Left kidney (tissue), 1 donor: ENCODE measurements at regions not wholly inside any gene's neighbourhood (a gene's known extent, or its start where the extent isn't known, plus 50 kb on each side); places are given as distances from the start of the nearest gene placed in this dataset.

Experiments used
- DNase-seq: peaks from one replicate; pipeline ENCODE4 v3.0.0-alpha.2; 2013

DNA sequence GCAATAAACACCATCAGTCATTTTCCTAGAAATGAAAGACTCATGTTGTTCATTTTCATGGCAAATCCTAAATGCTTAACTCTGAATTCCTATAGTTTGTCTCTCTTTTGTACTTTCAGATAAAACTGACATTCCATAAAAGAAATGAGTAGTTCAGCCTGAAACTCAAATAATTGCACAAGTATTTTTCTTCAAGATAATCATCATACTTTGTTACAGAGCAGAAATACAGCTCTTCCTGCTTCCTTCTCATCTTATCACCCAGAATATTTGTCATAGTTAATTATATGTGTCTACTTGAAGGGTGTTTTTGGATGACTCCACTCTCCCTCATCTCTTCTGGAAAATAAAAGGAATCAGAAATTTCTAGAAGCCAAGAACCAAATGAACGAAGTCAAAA lies 141.1 kb downstream of the HNMT start:
- no peak for DNase-seq

DNA sequence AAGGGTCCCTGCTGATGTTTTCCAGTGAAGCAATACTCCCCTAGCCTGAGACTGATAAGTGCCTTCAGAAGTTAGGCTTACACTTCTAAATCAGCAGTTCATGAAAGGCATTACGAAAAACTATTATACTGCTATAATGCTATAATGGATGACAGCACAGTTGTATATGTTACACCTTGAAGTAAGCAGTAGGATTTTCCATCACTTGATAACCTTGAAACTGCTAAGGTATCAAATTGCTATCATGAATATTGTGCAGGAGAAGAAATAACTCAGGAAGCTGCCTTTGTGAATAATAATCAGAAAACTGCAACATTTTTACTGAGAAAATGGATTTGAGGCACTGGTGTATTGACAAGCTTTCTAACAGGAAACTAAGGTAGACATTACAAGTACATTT lies 142.3 kb downstream of the HNMT start:
- DNase-seq, result no peak

DNA sequence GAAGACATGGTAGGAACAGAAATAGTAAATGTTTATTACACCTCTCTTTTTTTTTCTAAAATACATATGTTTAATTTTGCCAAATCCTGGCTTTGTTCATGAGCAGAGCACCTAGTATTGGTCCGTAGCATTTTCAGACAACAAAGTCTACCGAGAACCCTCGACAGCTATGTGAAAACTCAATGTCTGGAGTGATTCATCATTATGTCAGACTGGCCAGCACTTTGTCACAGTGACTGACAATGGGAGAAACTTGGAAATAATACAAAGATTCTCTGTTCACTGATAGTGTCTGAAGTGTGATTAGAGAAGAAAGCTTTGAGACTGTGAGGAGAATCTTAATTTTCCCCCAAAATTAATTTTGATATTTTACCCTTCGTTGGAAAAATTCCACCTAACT lies 143.0 kb downstream of the HNMT start:
- DNase-seq, result no peak

DNA sequence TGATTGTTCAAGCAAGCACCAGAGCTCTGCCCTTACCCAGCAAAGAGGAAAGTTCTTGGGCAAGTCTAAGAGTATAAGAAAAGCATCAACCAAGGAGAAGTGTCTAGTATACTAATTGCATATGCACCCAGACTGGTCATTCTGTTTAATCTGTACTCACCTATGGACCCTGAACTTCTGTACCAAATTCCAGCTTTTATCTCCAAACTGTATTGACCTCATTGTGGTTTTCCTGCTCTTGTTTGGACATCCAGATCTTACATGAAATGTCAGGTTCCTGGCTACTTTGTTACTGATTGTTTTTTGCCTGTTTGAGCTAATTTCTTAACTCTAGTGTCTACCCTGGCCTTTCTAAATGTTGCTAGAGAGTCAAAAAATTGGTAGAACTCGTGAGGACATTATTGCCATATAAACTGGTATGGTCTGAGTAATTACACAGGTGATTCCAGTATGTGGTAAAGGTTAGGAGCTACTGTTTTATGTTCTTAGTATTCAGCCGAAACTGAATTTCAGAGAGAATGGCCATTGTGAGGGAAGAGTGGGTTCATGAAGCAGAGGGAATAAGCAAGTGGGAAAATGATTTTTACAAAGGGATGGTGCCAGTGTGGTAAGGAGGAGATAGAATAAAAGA lies 146.3 kb downstream of the HNMT start:
- DNase-seq, result no peak

DNA sequence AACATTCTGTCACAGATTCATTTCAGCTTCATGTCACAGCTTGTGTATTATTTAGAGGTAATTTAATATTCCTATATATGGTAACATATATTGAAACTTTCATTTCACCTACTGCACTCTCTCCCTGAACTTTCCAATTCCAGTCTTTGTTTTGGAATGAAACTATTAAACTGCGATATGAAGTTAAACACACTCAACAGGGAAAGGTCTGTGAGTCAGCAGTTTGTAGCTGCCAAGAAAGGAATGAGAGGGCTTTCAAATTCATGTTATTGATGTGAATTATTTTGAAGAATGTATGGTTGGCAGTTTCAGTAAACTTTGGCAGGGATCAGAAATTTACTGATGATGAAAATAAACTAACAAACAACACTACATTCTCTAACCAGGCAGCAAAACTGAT lies 148.3 kb downstream of the HNMT start:
- no peak for DNase-seq

DNA sequence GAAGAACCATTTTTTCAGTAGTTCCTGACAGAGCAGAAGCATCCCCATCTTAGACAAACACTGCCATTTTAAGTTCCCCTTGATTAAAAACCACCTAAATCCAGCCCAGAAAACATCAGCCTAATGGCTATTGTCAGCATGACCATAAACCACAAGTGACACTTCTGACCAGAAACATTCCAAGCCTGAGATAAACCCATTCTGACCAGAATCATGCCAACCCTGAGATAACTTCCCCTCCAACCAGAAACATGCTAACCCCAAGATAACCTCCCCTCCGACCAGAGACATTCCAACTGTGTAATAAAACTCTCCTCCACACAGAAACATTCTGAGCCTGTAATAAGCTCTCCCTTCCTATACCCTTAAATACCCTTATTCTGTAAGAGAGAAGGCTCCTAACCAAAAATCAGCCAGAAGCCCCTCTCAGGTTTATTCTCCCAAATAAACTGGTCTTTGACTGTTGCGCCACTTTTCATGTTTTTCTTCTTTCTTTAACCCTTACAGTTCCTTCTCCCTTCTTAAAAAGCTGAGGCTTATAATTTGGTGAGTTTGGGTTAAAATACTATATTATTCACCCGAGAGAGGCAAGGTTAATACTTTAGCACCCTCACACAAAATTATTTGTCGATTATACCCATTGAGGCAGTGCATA lies 149.7 kb downstream of the HNMT start:
- no peak for DNase-seq

DNA sequence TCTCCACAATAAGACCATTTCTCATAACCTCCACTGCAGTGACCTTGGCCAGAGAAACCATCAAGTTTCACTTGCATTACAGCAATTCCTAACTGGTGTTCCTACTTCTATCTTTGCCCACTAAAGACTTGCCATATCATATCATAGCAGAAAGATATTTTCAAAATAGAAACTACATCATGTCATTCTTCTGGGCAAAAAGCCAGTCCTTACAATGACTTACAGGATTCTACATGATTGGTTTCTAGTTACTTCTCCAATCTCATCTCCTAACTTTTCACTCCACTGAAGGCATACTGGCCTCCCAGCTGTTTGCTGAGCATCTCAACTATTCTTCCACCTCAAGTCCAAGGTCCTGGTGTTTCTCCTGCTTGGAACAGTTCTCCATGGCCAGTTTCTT lies 151.4 kb downstream of the HNMT start:
- no peak for DNase-seq

DNA sequence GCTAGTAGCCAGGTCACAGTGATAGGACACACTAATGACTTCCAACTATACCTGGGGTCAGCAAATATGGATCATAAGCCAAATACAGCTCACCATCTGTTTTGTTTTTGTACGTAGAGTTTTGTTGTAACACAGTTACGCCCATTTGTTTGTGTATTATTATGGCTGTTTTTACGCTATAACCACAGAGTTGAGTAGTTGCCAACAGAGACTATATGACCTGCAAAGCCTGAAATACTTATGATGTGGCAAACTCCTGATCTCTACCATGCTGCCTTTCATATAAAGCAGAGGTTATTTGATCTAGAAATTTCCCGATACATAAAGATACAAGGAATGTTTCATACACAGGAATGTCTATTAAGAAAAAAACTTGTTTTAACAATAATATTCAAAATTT lies 152.2 kb downstream of the HNMT start:
- no peak for DNase-seq

DNA sequence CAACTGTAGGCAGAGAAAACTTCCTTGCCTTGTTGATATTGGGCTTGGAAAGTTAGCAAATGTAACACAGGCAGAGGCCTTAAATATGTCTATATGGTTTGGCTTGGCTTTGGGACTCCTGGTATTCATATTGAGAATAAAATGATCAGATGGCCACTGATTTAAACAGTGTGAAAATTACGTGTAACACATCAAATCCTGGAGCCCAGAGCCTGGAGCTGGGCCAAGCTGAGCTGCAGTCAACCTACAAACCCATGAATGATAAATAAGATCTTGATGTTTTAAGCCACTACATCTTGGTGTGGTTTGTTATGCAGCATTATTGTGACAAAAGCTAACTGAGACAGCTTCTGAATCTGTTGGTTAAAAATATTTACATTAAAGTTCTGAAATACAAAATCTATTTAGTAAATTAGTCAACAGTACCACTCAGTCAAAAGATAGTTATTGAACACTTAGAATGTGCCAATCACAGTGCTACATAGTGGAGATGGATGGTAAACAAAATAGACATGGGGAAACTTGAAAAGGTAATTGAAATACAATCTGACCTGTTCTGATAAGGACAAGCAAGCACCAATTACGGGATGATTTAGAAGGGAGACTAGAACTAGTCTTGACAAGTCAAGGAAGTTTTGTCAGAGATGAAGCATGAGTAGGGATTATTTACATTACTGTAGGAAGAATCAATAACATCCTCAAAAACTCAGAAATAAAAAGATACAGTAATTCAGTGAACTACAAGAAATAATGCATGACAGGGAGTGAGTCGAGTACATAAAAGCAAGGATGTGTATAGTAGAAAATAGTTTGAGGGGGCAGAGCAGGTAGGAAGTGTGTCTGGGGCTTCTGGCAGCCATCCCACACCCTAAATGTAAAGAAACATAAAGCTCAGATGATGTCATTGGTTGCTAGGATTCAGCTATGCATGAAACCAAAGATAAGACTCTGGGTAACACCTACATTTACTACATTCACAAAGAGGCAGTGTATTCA lies 157.7 kb downstream of the HNMT start:
- no peak for DNase-seq

DNA sequence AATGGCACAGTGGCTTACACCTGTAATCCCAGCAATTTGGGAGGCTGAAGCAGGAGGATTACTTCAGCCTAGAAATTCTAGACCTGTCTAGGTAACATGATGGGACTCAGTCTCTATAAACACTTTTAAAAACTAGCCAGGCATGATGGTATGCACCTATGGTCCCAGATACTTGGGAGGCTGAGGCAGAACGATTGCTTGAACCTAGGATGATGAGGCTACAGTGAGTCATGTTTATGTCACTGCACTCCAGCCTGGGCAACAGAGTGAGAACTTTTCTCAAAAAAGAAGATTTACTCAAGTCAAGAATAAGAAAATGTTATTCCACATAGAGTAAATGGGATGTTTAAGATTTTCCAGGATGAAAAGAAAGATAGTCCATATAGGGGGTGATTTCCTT lies 158.6 kb downstream of the HNMT start:
- DNase-seq, result no peak

DNA sequence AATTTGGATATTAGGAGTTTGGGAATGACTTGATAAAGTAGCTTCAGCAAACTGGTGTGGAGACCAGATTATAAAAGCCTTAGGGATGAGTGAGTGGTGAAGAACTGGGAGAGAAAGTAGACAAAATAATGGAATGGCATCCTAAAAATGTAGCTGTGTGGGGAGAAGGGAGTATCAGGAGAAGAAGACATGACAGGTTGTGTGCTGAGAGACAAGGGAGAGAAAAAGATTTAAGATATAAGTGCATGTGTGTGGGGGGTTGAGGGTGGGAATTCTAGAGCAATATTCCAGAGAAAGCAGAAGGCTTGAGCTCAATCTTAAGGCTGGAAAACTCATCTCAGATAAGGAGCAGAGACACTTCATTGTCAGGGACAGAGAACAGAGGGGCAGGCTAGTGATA lies 159.5 kb downstream of the HNMT start:
- DNase-seq, result no peak

DNA sequence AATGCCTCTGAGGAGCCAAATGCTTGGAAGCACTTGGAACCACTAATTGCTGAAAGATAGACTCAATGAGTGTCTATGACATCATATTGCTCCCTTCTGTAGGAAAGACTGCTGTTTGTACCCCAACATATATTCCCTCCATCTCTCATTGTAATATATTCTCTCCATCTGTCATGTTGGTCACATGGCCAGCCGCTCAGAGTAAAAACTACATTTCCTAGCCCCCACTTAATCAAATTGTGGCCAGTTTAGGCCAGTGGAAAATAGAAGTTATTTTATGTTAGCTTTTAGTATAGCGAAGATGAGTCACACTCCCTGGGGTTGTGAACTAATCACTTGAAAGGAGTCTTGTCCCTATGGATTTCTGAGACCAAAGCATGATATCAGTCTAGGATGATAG lies 160.2 kb downstream of the HNMT start:
- DNase-seq, result no peak

DNA sequence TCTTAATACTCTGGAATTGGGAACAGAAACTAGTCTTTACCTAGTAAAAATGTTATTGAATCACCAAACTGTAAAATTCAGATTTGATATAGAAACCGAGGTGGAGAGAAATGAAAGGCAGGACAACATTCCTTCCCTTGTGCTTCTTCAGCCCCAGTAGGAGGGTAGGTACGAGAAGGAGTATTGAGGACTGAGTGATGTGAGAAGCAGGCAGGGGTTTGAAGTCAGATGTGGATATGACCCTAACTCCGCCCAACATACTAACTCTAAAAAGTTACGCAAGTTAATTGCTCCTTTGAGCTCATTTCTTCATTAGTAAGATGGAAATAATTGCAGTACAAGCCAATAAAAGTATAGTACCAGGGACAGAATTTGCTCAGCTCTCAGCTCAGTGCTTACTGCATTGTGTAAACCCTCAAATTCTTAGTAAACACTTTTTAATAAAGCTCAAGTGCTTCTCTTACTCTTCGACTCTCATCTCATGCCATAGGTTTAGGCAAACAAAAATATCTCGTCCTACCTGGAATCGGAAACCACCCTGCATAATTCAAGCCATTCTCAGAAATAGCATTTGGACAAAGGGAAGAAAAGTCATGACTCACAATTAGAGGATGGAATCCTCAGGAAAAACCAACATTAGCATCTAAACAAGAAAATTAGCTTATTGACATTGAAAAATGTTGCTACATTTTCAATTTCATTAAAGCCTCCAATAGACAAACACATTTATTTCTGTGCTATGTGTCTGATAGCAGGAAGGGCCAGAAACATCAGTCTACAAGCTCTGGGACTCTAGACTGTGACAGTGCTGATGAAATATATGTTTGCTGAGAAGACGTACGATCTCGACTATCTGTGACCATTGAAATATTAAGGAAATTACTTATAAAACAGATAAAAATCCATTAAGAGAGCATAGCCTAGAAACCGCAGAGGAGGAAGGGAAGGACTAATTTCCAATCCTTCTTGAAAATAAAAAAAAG lies 161.3 kb downstream of the HNMT start:
- no peak for DNase-seq

DNA sequence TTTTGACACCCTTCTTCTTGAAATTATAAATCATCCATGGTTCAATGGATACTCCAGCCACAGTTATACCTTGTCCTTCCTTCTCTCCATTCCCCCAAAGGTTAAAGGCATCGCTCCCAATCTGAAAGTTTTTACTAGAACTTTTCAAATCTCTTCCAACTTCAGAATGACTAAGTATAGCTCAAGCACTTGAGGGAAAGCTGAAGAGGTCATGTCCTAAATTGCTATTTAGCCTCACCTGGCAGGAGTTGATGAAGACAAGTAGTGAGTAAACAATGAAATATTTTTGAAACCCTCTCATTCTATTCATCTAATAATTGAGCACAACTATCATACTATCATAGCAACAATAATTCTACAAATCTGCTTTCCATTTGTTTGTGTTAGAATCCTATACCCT lies 167.8 kb downstream of the HNMT start:
- no peak for DNase-seq

DNA sequence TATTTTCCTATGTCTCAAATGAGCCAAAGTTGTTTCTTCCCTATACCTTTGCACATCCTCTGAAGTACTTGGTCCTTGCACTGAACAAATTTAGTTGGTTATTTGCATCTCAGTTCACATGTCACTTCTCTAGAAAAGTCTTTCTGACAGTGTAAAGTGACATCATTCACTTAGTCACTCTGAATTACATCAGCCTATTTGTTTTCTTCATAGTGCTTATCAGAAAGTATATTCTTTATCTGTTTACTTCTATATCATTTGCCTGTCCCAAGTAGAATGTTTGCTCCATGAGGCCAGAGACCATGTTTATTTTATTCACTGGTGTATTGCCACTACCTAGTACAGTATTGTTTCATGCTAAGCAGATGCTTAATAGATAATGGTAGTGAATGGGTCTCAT lies 173.7 kb downstream of the HNMT start:
- no peak for DNase-seq

DNA sequence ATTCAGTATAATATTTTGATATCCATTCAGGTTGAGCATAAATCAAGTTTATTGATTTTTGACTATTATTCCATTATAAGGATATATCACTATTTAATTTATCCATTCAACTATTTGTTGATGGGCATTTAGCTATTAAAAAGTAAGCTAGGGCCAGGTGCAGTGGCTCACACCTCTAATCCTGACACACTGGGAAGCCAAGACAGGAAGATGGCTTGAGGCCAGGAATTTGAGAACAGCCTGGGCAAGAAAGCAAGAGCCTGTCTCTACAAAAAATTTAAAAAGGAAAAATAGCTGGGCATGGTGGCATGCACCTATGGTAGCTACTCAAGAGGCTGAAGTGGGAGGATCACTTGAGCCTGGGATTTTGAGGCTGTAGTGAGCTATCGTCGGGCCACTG lies 183.5 kb downstream of the HNMT start:
- DNase-seq, result no peak

DNA sequence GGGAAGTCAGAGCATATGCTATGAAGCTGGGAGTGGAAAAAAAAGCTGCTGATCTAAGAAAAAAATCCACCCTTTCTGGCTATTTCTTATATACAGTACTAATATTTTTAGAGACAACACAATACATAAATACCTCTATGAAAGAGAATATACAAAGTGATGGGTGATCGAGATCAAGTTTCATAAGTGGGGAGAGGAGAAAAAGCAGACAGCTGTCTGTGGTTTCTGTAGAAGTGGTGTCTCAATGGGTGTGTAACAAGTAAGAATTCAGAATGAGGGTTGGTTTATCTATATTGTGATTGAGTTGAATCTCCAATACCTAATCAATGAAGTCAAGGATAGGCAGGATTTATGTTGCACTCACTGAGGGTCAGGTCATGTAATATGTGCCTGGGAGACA lies 191.0 kb downstream of the HNMT start:
- DNase-seq, result no peak

DNA sequence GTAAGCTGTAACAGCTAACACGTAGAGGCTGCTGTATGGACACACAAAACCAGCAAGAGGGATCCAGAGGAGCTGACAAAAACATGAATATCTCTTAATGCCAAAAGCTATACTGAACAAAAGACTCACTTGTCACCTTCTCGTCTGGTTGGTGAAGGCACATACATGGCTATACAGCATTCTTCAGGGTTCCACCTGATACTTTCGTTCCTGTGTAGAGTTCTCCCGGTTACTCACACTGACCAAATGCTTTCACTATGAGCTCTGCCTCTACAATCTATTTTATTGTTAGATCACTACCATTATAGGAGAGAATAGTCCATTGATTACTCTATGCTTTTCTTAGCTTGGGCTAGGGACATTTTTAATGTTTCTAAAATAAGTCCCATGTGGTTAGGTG lies 193.1 kb downstream of the HNMT start:
- no peak for DNase-seq

DNA sequence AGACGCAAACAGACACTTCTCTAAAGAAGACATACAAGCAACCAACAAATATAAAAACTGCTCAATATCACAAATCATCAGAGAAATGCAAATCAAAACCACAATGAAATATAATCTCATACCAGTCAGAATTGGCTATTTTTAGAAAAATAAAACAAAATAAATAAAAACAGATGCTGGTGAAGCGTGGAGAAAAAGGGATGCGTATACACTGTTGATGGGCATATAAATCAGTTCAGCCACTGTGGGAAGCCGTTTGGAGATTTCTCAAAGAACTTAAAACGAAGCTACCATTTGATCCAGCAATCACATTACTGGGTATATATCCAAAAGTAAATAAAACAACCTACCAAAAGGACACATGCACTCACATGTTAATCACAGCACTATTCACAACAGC lies 206.2 kb downstream of the HNMT start:
- no peak for DNase-seq

DNA sequence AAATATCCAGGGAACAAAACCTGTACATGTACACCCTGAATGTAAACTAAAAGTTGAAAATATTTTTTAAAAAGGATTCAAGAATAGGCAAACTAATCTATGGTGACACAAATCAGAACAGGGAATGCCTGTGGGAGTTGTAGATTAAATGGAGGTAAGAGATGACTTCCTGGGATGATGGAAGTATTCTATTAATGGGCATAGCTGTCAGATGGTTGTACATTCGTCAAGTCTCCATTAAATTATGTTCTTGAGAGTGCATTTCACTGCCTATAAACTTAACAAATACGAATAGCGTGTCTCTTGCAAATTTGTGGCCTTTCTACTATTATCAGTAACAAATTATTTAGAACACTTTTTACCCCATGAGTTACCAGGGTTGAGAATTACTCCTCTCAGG lies 207.0 kb downstream of the HNMT start:
- DNase-seq, result no peak

DNA sequence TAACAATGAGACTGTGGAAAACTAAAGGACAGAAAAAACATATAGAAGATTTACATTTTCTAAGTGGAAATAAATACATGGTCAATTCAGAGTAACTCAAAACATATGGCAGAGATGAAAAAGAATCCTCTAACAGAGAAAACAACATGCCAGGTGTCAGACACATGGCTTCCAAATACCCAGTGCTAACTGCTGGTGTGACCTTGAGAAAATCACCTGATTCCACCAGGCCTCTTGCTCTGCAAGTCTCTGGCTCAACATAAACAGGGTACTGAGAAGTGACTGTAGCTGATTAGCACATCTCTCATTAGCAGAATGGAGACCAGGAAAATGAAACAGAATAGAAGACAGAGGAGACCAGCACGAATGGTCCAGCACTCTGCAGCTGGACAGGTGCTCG lies 210.8 kb downstream of the HNMT start:
- no peak for DNase-seq

DNA sequence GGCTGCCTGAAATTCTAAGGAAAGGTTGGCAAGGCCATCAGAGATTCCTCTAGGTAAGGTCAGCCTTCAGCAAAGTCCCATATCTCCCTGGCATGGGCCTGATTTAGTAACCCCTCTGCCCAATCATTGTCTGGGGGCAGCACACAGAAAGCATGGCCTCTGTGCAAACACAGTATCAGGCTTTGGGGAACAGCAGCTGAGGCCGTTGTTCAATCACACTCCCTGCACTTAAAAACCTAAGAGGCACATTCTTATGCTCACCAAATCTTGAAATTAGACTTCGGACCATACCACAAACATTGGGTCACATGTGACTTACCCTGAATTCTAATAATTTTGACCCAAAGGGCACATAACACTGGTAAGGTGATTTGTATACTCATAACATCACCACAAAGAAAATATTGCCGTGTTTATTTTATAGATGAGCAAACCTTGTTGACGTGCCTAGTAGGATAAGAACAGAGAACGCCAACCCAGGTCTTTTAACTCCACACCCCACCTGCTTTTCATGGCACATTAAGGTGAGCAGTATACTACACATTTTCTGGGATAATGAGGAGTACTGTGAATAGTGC lies 212.7 kb downstream of the HNMT start:
- no peak for DNase-seq
